ENCODE measurements at regions not wholly inside any gene's neighbourhood (a gene's known extent, or its start where the extent isn't known, plus 50 kb on each side); places are given as distances from the start of the nearest gene placed in this dataset.

GRCh38 chr5:81835814-81836367 lies 85.0 kb upstream of the SSBP2 start:
- RAD21 ChIA-PET (ENCODE audit: unreplicated experiment) = interaction anchor here (1.5 kb wide), 1 partner anchor 325 kb away, joined by 4 read pairs; no protein-coding TSS in a partner anchor
- in situ Hi-C loops (cut with MboI) = loop anchor here (5.0 kb wide), 1 partner anchor 329 kb away; no protein-coding TSS in a partner anchor
- no peak for TF ChIP-seq ZBED1 (IDR thresholded peaks at IDR 0.05; ENCODE audit: borderline replicate concordance)

GRCh38 chr5:81834021-81834660 lies 83.2 kb upstream of the SSBP2 start:
- Histone ChIP-seq H3K4me2 (ENCODE audit: control insufficient read depth, insufficient read depth) (no peak overlapping the region), H3K4me3 (no peak overlapping the region), H2AFZ (ENCODE audit: control insufficient read depth, low read depth, low read length) (no peak overlapping the region), H3K27me3 (replicated peaks in 1 of 2; ENCODE audit: control insufficient read depth in 2 of 2, insufficient read depth in 2 of 2, low read length in 1 of 2) (no peaks in the 10 kb centered on the region), H3K9me3 (replicated peaks; ENCODE audit: control insufficient read depth, insufficient read depth, low read length) (no peaks in the 10 kb centered on the region), H3K9ac (ENCODE audit: control insufficient read depth, insufficient read depth, low read length) (no peak overlapping the region), H3K27ac (ENCODE audit: control insufficient read depth, insufficient read depth) (no peak overlapping the region), H3K4me1 (ENCODE audit: control insufficient read depth, insufficient read depth, low read length) (no peaks in the 10 kb centered on the region), H3K36me3 (ENCODE audit: control insufficient read depth in 2 of 2, insufficient read depth in 2 of 2, low read length in 1 of 2) (no peaks in the 10 kb centered on the region), H4K20me1 (ENCODE audit: control insufficient read depth, insufficient read depth) (no peaks in the 10 kb centered on the region), H3K79me2 (ENCODE audit: control insufficient read depth, insufficient read depth, low read length) (no peaks in the 10 kb centered on the region)
- intact Hi-C loops (cut with micrococcal nuclease; ENCODE audit: unreplicated experiment) = no loop called here
- DNase-seq (ENCODE audit: low read depth, low spot score) (no peak), ATAC-seq (no peak), FAIRE-seq (no peak)
- ChIA-PET RAD21 (ENCODE audit: unreplicated experiment) (no interaction called here), CTCF (interaction anchor here (1.2 to 3.3 kb wide), 2 partner anchors 13 to 331 kb away, joined by 3 to 9 read pairs; no protein-coding TSS in a partner anchor), POLR2A (interaction anchor here (0.5 to 0.6 kb wide), 2 partner anchors 336 to 508 kb away, joined by 4 to 6 read pairs; no protein-coding TSS in a partner anchor), SMC1A (ENCODE audit: uncharacterized antibody, unreplicated experiment) (interaction anchor here (1.1 to 2.1 kb wide), 3 partner anchors 12 to 73 kb away, joined by 3 to 5 read pairs (median 5); no protein-coding TSS in a partner anchor)
- in situ Hi-C loops (cut with MboI) = no loop called here
- no TSS peak for BruUV-seq (replicated peaks)
- 74% methylated on average over 11 of the region's 11 CpGs for whole genome bisulfite sequencing (ENCODE audit: insufficient coverage, insufficient replicate concordance, low lambda C conversion rate, missing lambda C conversion rate)
- TF ChIP-seq BCL11A (IDR thresholded peaks at IDR 0.05; ENCODE audit: low read depth, low read length) = no peak
- TF ChIP-seq ZNF687 (IDR thresholded peaks at IDR 0.05) = no peak
- TF ChIP-seq ZNF207 (IDR thresholded peaks at IDR 0.05; ENCODE audit: borderline replicate concordance) = no peak
- no peak for TF ChIP-seq ZBTB4 (CRISPR knock-in tag; IDR thresholded peaks at IDR 0.05)
- TF ChIP-seq USF2 (IDR thresholded peaks at IDR 0.05; ENCODE audit: borderline replicate concordance, low read depth, low read length) = no peak

More at GRCh38 chr5:81835814-81836367, 85.0 kb upstream of the SSBP2 start:
- no peaks in the 10 kb centered on the region for H3K4me1 ChIP-seq (ENCODE audit: control insufficient read depth, insufficient read depth, low read length)
- H3K36me3 ChIP-seq (ENCODE audit: control insufficient read depth in 2 of 2, insufficient read depth in 2 of 2, low read length in 1 of 2) = no peaks in the 10 kb centered on the region
- no peaks in the 10 kb centered on the region for H3K9me3 ChIP-seq (replicated peaks; ENCODE audit: control insufficient read depth, insufficient read depth, low read length)
- H3K79me2 ChIP-seq (ENCODE audit: control insufficient read depth, insufficient read depth, low read length) = no peaks in the 10 kb centered on the region
- POLR2A ChIA-PET = interaction anchor here (0.6 to 0.7 kb wide), 3 partner anchors 9 to 636 kb away, joined by 3 to 8 read pairs (median 3); no protein-coding TSS in a partner anchor
- intact Hi-C loops (cut with micrococcal nuclease; ENCODE audit: unreplicated experiment) = no loop called here
- SMC1A ChIA-PET (ENCODE audit: uncharacterized antibody, unreplicated experiment) = interaction anchor here (0.6 to 2.1 kb wide), 5 partner anchors 32 to 329 kb away, joined by 3 to 5 read pairs (median 3); no protein-coding TSS in a partner anchor
- CTCF ChIA-PET = interaction anchor here (0.8 to 6.2 kb wide), 6 partner anchors 8 to 329 kb away, joined by 3 to 45 read pairs (median 8); no protein-coding TSS in a partner anchor
- BruUV-seq (replicated peaks) = no TSS peak
- FAIRE-seq (no peak), ATAC-seq (no peak), DNase-seq (ENCODE audit: low read depth, low spot score) (no peak)
- H3K27me3 ChIP-seq (replicated peaks in 1 of 2; ENCODE audit: control insufficient read depth in 2 of 2, insufficient read depth in 2 of 2, low read length in 1 of 2) = no peaks in the 10 kb centered on the region
- no peaks in the 10 kb centered on the region for H4K20me1 ChIP-seq (ENCODE audit: control insufficient read depth, insufficient read depth)
- H3K4me2 ChIP-seq (ENCODE audit: control insufficient read depth, insufficient read depth) = no peak overlapping the region
- no peak overlapping the region for H3K27ac ChIP-seq (ENCODE audit: control insufficient read depth, insufficient read depth)
- H2AFZ ChIP-seq (ENCODE audit: control insufficient read depth, low read depth, low read length) = no peak overlapping the region
- no peak overlapping the region for H3K9ac ChIP-seq (ENCODE audit: control insufficient read depth, insufficient read depth, low read length)
- WGBS (ENCODE audit: insufficient coverage, insufficient replicate concordance, low lambda C conversion rate, missing lambda C conversion rate) = 58% methylated on average over 4 of the region's 4 CpGs
- no peak overlapping the region for H3K4me3 ChIP-seq

Measured in GM12878 (cell line).